ENCODE measurements at regions not wholly inside any gene's neighbourhood (a gene's known extent, or its start where the extent isn't known, plus 50 kb on each side); places are given as distances from the start of the nearest gene placed in this dataset.

- 40 to 51% methylated on average over 6 of the region's 6 CpGs for WGBS, 2 donors
- no peaks in the 10 kb centered on the region for H3K9me3 ChIP-seq (ENCODE audit: control insufficient read depth, low read length)
- no peak for DNase-seq
- ATAC-seq (ENCODE audit: low FRiP score) = no peak
- H3K27ac ChIP-seq (ENCODE audit: low read depth in 1 of 2, low read length in 2 of 2) = no peak overlapping the region
- no peaks in the 10 kb centered on the region for H3K27me3 ChIP-seq (ENCODE audit: control insufficient read depth in 1 of 2, insufficient read depth in 2 of 2, low read length in 1 of 2)
- no peaks in the 10 kb centered on the region for H3K4me1 ChIP-seq (ENCODE audit: control insufficient read depth in 1 of 2, insufficient read depth in 2 of 2, low read length in 2 of 2)
- H3K4me3 ChIP-seq (ENCODE audit: low read length in 2 of 2) = no peak overlapping the region
- intact Hi-C loops (cut with DNase I) = no loop called here
- no peaks in the 10 kb centered on the region for H3K36me3 ChIP-seq (ENCODE audit: control insufficient read depth in 1 of 2, insufficient read depth in 2 of 2, low read length in 1 of 2)
Observed at GRCh38 chr16:26511463-26511862, 555.3 kb upstream of the C16orf82 start.

GRCh38 chr16:26521626-26522025 lies 545.1 kb upstream of the C16orf82 start:
- H3K27ac ChIP-seq (ENCODE audit: low read depth in 1 of 2, low read length in 2 of 2) = no peak overlapping the region
- intact Hi-C loops (cut with DNase I) = loop anchor here in 1 of 2 donors (10.0 kb wide), 1 partner anchor 57 kb away; no protein-coding TSS in a partner anchor
- 53 to 55% methylated on average over 4 of the region's 4 CpGs for WGBS, 2 donors
- ATAC-seq (ENCODE audit: low FRiP score) (no peak), DNase-seq (no peak)
- H3K27me3 ChIP-seq (ENCODE audit: control insufficient read depth in 1 of 2, insufficient read depth in 2 of 2, low read length in 1 of 2) = peaks cover 0 to 3% of the 10 kb centered on the region in 2 donors
- H3K9me3 ChIP-seq (ENCODE audit: control insufficient read depth, low read length) = no peaks in the 10 kb centered on the region
- H3K4me3 ChIP-seq (ENCODE audit: low read length in 2 of 2) = no peak overlapping the region
- H3K36me3 ChIP-seq (ENCODE audit: control insufficient read depth in 1 of 2, insufficient read depth in 2 of 2, low read length in 1 of 2) = no peaks in the 10 kb centered on the region
- H3K4me1 ChIP-seq (ENCODE audit: control insufficient read depth in 1 of 2, insufficient read depth in 2 of 2, low read length in 2 of 2) = no peaks in the 10 kb centered on the region

- Histone ChIP-seq H3K4me3 (ENCODE audit: low read length in 2 of 2) (no peak overlapping the region), H3K27me3 (ENCODE audit: control insufficient read depth in 1 of 2, insufficient read depth in 2 of 2, low read length in 1 of 2) (peaks cover 0 to 3% of the 10 kb centered on the region in 2 donors), H3K36me3 (ENCODE audit: control insufficient read depth in 1 of 2, insufficient read depth in 2 of 2, low read length in 1 of 2) (no peaks in the 10 kb centered on the region), H3K4me1 (ENCODE audit: control insufficient read depth in 1 of 2, insufficient read depth in 2 of 2, low read length in 2 of 2) (no peaks in the 10 kb centered on the region), H3K9me3 (ENCODE audit: control insufficient read depth, low read length) (no peaks in the 10 kb centered on the region), H3K27ac (ENCODE audit: low read depth in 1 of 2, low read length in 2 of 2) (no peak overlapping the region)
- intact Hi-C loops (cut with DNase I) = loop anchor here in 1 of 2 donors (10.0 kb wide), 1 partner anchor 59 kb away; no protein-coding TSS in a partner anchor
- ATAC-seq (ENCODE audit: low FRiP score) (no peak), DNase-seq (no peak)
- 55 to 56% methylated on average over 6 of the region's 6 CpGs for whole genome bisulfite sequencing, 2 donors
Observed at GRCh38 chr16:26524281-26524680, 542.4 kb upstream of the C16orf82 start.

GRCh38 chr16:26524846-26525245 lies 541.9 kb upstream of the C16orf82 start:
- H3K27ac ChIP-seq (ENCODE audit: low read depth in 1 of 2, low read length in 2 of 2) = no peak overlapping the region
- H3K4me3 ChIP-seq (ENCODE audit: low read length in 2 of 2) = no peak overlapping the region
- ATAC-seq (ENCODE audit: low FRiP score) (no peak), DNase-seq (no peak)
- H3K9me3 ChIP-seq (ENCODE audit: control insufficient read depth, low read length) = no peaks in the 10 kb centered on the region
- peaks cover 0 to 3% of the 10 kb centered on the region in 2 donors for H3K27me3 ChIP-seq (ENCODE audit: control insufficient read depth in 1 of 2, insufficient read depth in 2 of 2, low read length in 1 of 2)
- no peaks in the 10 kb centered on the region for H3K36me3 ChIP-seq (ENCODE audit: control insufficient read depth in 1 of 2, insufficient read depth in 2 of 2, low read length in 1 of 2)
- no peaks in the 10 kb centered on the region for H3K4me1 ChIP-seq (ENCODE audit: control insufficient read depth in 1 of 2, insufficient read depth in 2 of 2, low read length in 2 of 2)
- 74 to 77% methylated on average over 3 of the region's 3 CpGs for WGBS, 2 donors
- intact Hi-C loops (cut with DNase I) = loop anchor here in 1 of 2 donors (10.0 kb wide), 1 partner anchor 60 kb away; no protein-coding TSS in a partner anchor

- intact Hi-C loops (cut with DNase I) = loop anchor here in 1 of 2 donors (10.0 kb wide), 1 partner anchor 61 kb away; no protein-coding TSS in a partner anchor
- DNase-seq (no peak), ATAC-seq (ENCODE audit: low FRiP score) (no peak)
- H3K36me3 ChIP-seq (ENCODE audit: control insufficient read depth in 1 of 2, insufficient read depth in 2 of 2, low read length in 1 of 2) = no peaks in the 10 kb centered on the region
- peaks cover 1% of the 10 kb centered on the region for H3K9me3 ChIP-seq (ENCODE audit: control insufficient read depth, low read length)
- no peak overlapping the region for H3K4me3 ChIP-seq (ENCODE audit: low read length in 2 of 2)
- peaks cover 0 to 3% of the 10 kb centered on the region in 2 donors for H3K27me3 ChIP-seq (ENCODE audit: control insufficient read depth in 1 of 2, insufficient read depth in 2 of 2, low read length in 1 of 2)
- no peaks in the 10 kb centered on the region for H3K4me1 ChIP-seq (ENCODE audit: control insufficient read depth in 1 of 2, insufficient read depth in 2 of 2, low read length in 2 of 2)
- no peak overlapping the region for H3K27ac ChIP-seq (ENCODE audit: low read depth in 1 of 2, low read length in 2 of 2)
Observed at GRCh38 chr16:26525856-26526255, 540.9 kb upstream of the C16orf82 start.

GRCh38 chr16:26526633-26527032 lies 540.1 kb upstream of the C16orf82 start:
- intact Hi-C loops (cut with DNase I) = loop anchor here in 1 of 2 donors (10.0 kb wide), 1 partner anchor 62 kb away; no protein-coding TSS in a partner anchor
- Histone ChIP-seq H3K36me3 (ENCODE audit: control insufficient read depth in 1 of 2, insufficient read depth in 2 of 2, low read length in 1 of 2) (no peaks in the 10 kb centered on the region), H3K4me3 (ENCODE audit: low read length in 2 of 2) (no peak overlapping the region), H3K27me3 (ENCODE audit: control insufficient read depth in 1 of 2, insufficient read depth in 2 of 2, low read length in 1 of 2) (peaks cover 0 to 3% of the 10 kb centered on the region in 2 donors), H3K4me1 (ENCODE audit: control insufficient read depth in 1 of 2, insufficient read depth in 2 of 2, low read length in 2 of 2) (no peaks in the 10 kb centered on the region), H3K9me3 (ENCODE audit: control insufficient read depth, low read length) (peaks cover 1% of the 10 kb centered on the region), H3K27ac (ENCODE audit: low read depth in 1 of 2, low read length in 2 of 2) (no peak overlapping the region)
- DNase-seq (no peak), ATAC-seq (ENCODE audit: low FRiP score) (no peak)
- WGBS, 2 donors = 52 to 66% methylated on average over 1 of the region's 1 CpG

- Histone ChIP-seq H3K36me3 (ENCODE audit: control insufficient read depth in 1 of 2, insufficient read depth in 2 of 2, low read length in 1 of 2) (no peaks in the 10 kb centered on the region), H3K9me3 (ENCODE audit: control insufficient read depth, low read length) (peaks cover 1% of the 10 kb centered on the region), H3K4me3 (ENCODE audit: low read length in 2 of 2) (no peak overlapping the region), H3K27me3 (ENCODE audit: control insufficient read depth in 1 of 2, insufficient read depth in 2 of 2, low read length in 1 of 2) (peaks cover 0 to 3% of the 10 kb centered on the region in 2 donors), H3K4me1 (ENCODE audit: control insufficient read depth in 1 of 2, insufficient read depth in 2 of 2, low read length in 2 of 2) (no peaks in the 10 kb centered on the region), H3K27ac (ENCODE audit: low read depth in 1 of 2, low read length in 2 of 2) (no peak overlapping the region)
- DNase-seq (no peak), ATAC-seq (ENCODE audit: low FRiP score) (no peak)
- WGBS, 2 donors = 43 to 48% methylated on average over 6 of the region's 6 CpGs
- intact Hi-C loops (cut with DNase I) = no loop called here
Observed at GRCh38 chr16:26530584-26531289, 536.0 kb upstream of the C16orf82 start.

- peaks cover 1% of the 10 kb centered on the region for H3K9me3 ChIP-seq (ENCODE audit: control insufficient read depth, low read length)
- H3K4me3 ChIP-seq (ENCODE audit: low read length in 2 of 2) = no peak overlapping the region
- ATAC-seq (ENCODE audit: low FRiP score) (no peak), DNase-seq (no peak)
- peaks cover 0 to 3% of the 10 kb centered on the region in 2 donors for H3K27me3 ChIP-seq (ENCODE audit: control insufficient read depth in 1 of 2, insufficient read depth in 2 of 2, low read length in 1 of 2)
- no peaks in the 10 kb centered on the region for H3K4me1 ChIP-seq (ENCODE audit: control insufficient read depth in 1 of 2, insufficient read depth in 2 of 2, low read length in 2 of 2)
- H3K36me3 ChIP-seq (ENCODE audit: control insufficient read depth in 1 of 2, insufficient read depth in 2 of 2, low read length in 1 of 2) = no peaks in the 10 kb centered on the region
- 60 to 61% methylated on average over 4 of the region's 4 CpGs for WGBS, 2 donors
- intact Hi-C loops (cut with DNase I) = no loop called here
- no peak overlapping the region for H3K27ac ChIP-seq (ENCODE audit: low read depth in 1 of 2, low read length in 2 of 2)
Observed at GRCh38 chr16:26531290-26531730, 535.4 kb upstream of the C16orf82 start.

GRCh38 chr16:26532456-26532855 lies 534.3 kb upstream of the C16orf82 start:
- ATAC-seq (ENCODE audit: low FRiP score) (no peak), DNase-seq (no peak)
- intact Hi-C loops (cut with DNase I) = no loop called here
- Histone ChIP-seq H3K27ac (ENCODE audit: low read depth in 1 of 2, low read length in 2 of 2) (no peak overlapping the region), H3K4me1 (ENCODE audit: control insufficient read depth in 1 of 2, insufficient read depth in 2 of 2, low read length in 2 of 2) (no peaks in the 10 kb centered on the region), H3K9me3 (ENCODE audit: control insufficient read depth, low read length) (peaks cover 1% of the 10 kb centered on the region), H3K27me3 (ENCODE audit: control insufficient read depth in 1 of 2, insufficient read depth in 2 of 2, low read length in 1 of 2) (no peaks in the 10 kb centered on the region), H3K36me3 (ENCODE audit: control insufficient read depth in 1 of 2, insufficient read depth in 2 of 2, low read length in 1 of 2) (no peaks in the 10 kb centered on the region), H3K4me3 (ENCODE audit: low read length in 2 of 2) (no peak overlapping the region)
- WGBS, 2 donors = 86 to 93% methylated on average over 1 of the region's 1 CpG
